Stimulated activated memory B cell treated with anti-CD40 and anti-IgM and Interleukin-4, amounts not matched to agents 10 μg/mL and 1 μg/mL and 100 μg/mL, for 72 hours (primary cell): ENCODE measurements at regions not wholly inside any gene's neighbourhood (a gene's known extent, or its start where the extent isn't known, plus 50 kb on each side); places are given as distances from the start of the nearest gene placed in this dataset.

Experiments used
- ATAC-seq: fragments of 150-1000 bp; cut with Tn5 transposase; 2 replicates; pipeline ENCODE4 v1.10.0; 2021
- H3K27ac Mint-ChIP-seq: one replicate; pipeline ENCODE4 v1.8.0; 2022; ENCODE audit warnings: mild to moderate bottlenecking, mixed read lengths
- H3K27me3 Mint-ChIP-seq: one replicate; pipeline ENCODE4 v1.8.0; 2022; ENCODE audit warnings: mixed read lengths
- H3K36me3 Mint-ChIP-seq: one replicate; pipeline ENCODE4 v1.8.0; 2022; ENCODE audit warnings: mixed read lengths
- H3K4me1 Mint-ChIP-seq: one replicate; pipeline ENCODE4 v1.8.0; 2022; ENCODE audit warnings: mixed read lengths
- H3K4me3 Mint-ChIP-seq: one replicate; pipeline ENCODE4 v1.8.0; 2022; ENCODE audit warnings: mild to moderate bottlenecking, moderate library complexity, mixed read lengths
- H3K9me3 Mint-ChIP-seq: one replicate; pipeline ENCODE4 v1.8.0; 2022; ENCODE audit warnings: mixed read lengths

DNA sequence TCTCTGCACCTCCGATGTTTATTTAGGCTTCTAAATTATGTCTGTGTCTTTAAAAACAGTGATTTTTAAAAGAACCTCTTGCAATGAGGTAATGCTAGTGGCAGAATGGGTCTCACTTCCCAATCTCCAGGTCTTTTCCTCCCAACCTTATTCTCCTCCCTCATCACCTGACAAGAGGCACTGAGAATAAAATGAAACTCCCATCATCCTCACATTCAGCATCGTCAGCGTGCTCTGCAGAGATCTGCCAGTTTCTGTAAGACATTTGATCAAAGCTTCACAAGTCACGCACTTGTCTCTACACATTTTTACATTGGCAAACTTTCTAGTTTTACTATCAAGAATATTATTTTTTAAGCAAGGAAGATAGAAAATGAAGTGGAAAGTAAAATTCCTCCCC, 420.5 kb downstream of the GABRB3 start:
- no peak for ATAC-seq
- Mint-ChIP-seq H3K9me3 (peaks cover 4% of the 10 kb centered on the region), H3K27me3 (no peaks in the 10 kb centered on the region), H3K4me1 (no peaks in the 10 kb centered on the region), H3K4me3 (no peak overlapping the region), H3K27ac (no peak overlapping the region), H3K36me3 (no peaks in the 10 kb centered on the region)

DNA sequence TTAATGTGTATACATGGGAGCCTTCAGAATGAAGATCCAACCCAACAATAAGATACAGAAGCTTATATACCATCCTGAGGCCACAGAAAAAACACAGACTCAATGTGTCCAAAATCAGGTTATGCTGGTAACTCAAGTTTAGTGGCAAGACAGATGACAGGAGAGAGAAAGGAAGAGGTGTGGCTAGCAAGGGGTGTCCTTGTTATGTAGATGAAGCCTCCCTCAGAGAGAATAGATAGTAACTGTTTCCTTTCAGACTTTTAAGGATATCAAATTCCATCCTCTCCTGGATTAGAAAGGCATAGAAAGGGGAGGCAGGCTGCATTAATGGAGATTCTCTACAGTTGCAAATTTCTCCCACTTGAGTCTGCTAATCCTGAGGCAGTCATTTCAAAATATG, 447.4 kb downstream of the GABRB3 start:
- ATAC-seq: no peak
- Mint-ChIP-seq H3K4me1 (no peaks in the 10 kb centered on the region), H3K27me3 (no peaks in the 10 kb centered on the region), H3K9me3 (peaks cover 8% of the 10 kb centered on the region), H3K36me3 (no peaks in the 10 kb centered on the region), H3K4me3 (no peak overlapping the region), H3K27ac (no peak overlapping the region)

DNA sequence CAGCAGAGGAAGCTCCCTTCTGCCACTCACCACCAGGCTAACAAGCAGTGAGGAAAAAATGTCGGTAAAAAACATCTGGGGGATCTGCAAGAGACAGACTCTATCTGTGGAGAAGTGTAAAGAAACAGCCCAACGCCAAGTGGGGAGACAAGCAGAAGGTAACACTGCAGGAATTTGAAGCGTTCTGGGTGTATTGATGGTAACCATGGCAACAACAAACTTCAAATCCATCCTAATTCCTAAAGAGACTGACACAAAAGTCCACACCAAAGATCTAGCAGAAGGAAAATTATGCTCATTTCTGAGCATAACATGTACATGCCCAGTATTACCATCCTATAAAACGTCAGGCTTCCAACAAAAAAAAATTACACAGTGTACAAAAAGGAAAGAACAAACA, 449.3 kb downstream of the GABRB3 start:
- peaks cover 11% of the 10 kb centered on the region for H3K9me3 Mint-ChIP-seq
- ATAC-seq: no peak

DNA sequence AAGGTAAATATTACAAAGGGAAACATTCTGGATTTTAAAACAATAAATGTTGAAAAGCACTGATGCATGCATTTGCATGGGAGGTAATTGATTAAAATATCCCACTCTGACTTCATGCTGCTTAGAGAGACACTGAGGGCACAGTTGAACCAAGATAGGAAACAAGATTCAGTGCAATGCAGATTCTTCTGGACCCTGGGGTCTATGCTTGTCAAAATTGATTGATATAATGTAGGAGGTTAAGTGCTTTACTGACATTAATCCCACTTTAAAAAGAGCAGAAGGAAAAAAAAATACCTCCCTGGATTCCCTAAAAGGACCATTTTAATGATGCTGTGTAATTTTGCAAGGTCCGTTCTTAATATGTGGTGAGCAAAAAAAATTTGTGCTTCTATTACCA, 454.2 kb downstream of the GABRB3 start:
- Mint-ChIP-seq H3K9me3 (peaks cover 7% of the 10 kb centered on the region), H3K27me3 (no peaks in the 10 kb centered on the region), H3K4me3 (no peak overlapping the region), H3K27ac (no peak overlapping the region), H3K36me3 (no peaks in the 10 kb centered on the region), H3K4me1 (no peaks in the 10 kb centered on the region)
- ATAC-seq: no peak

More for the DNA sequence above, 449.3 kb downstream of the GABRB3 start:
- H3K4me1 Mint-ChIP-seq: no peaks in the 10 kb centered on the region
- no peak overlapping the region for H3K27ac Mint-ChIP-seq
- H3K27me3 Mint-ChIP-seq: no peaks in the 10 kb centered on the region
- no peaks in the 10 kb centered on the region for H3K36me3 Mint-ChIP-seq
- H3K4me3 Mint-ChIP-seq: no peak overlapping the region

DNA sequence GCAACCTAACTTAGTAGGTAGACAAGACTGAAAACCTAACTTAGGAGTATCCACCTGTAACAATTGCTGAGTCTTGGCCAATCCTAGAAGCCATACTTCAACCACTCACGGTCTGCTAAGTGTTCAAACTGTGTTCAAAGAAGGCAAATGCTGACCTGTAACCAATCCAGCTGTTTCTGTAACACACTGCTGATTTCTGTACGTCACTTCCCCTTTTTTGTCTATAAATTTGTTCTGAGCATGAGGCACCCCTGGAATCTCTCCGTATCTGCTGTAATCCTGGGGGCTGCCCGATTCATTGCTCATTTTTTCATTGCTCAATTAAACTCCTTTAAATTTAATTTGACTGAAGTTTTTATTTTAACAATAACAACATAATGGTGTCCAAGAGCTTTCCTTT, 451.4 kb upstream of the ATP10A start:
- ATAC-seq: no peak
- Mint-ChIP-seq H3K36me3 (no peaks in the 10 kb centered on the region), H3K4me3 (no peak overlapping the region)

GRCh38 chr15:26311710-26312236, 448.6 kb upstream of the ATP10A start:
- no peak for ATAC-seq
- no peak overlapping the region for H3K4me3 Mint-ChIP-seq
- H3K9me3 Mint-ChIP-seq: peaks cover 16% of the 10 kb centered on the region

More for the DNA sequence above, 451.4 kb upstream of the ATP10A start:
- no peaks in the 10 kb centered on the region for H3K27me3 Mint-ChIP-seq
- H3K27ac Mint-ChIP-seq: no peak overlapping the region
- H3K4me1 Mint-ChIP-seq: no peaks in the 10 kb centered on the region
- H3K9me3 Mint-ChIP-seq: peaks cover 11% of the 10 kb centered on the region

GRCh38 chr15:26298659-26299170, 435.6 kb upstream of the ATP10A start:
- no peak overlapping the region for H3K4me3 Mint-ChIP-seq
- no peaks in the 10 kb centered on the region for H3K36me3 Mint-ChIP-seq
- no peaks in the 10 kb centered on the region for H3K9me3 Mint-ChIP-seq
- H3K27ac Mint-ChIP-seq: no peak overlapping the region
- no peak for ATAC-seq
- no peaks in the 10 kb centered on the region for H3K27me3 Mint-ChIP-seq
- H3K4me1 Mint-ChIP-seq: no peaks in the 10 kb centered on the region

More at GRCh38 chr15:26311710-26312236, 448.6 kb upstream of the ATP10A start:
- no peaks in the 10 kb centered on the region for H3K36me3 Mint-ChIP-seq
- no peak overlapping the region for H3K27ac Mint-ChIP-seq
- H3K4me1 Mint-ChIP-seq: no peaks in the 10 kb centered on the region
- no peaks in the 10 kb centered on the region for H3K27me3 Mint-ChIP-seq

- no peaks in the 10 kb centered on the region for H3K36me3 Mint-ChIP-seq
- no peaks in the 10 kb centered on the region for H3K4me1 Mint-ChIP-seq
- no peaks in the 10 kb centered on the region for H3K27me3 Mint-ChIP-seq
- H3K4me3 Mint-ChIP-seq: no peak overlapping the region
- no peak overlapping the region for H3K27ac Mint-ChIP-seq
- no peak for ATAC-seq
- H3K9me3 Mint-ChIP-seq: peaks cover 2% of the 10 kb centered on the region
These were observed 435.0 kb upstream of the ATP10A start for GRCh38 chr15:26298010-26298658.

GRCh38 chr15:26295336-26296085, 432.4 kb upstream of the ATP10A start:
- H3K36me3 Mint-ChIP-seq: no peaks in the 10 kb centered on the region
- H3K9me3 Mint-ChIP-seq: peaks cover 8% of the 10 kb centered on the region
- H3K27me3 Mint-ChIP-seq: no peaks in the 10 kb centered on the region
- H3K4me1 Mint-ChIP-seq: no peaks in the 10 kb centered on the region
- no peak overlapping the region for H3K4me3 Mint-ChIP-seq
- H3K27ac Mint-ChIP-seq: no peak overlapping the region
- no peak for ATAC-seq

DNA sequence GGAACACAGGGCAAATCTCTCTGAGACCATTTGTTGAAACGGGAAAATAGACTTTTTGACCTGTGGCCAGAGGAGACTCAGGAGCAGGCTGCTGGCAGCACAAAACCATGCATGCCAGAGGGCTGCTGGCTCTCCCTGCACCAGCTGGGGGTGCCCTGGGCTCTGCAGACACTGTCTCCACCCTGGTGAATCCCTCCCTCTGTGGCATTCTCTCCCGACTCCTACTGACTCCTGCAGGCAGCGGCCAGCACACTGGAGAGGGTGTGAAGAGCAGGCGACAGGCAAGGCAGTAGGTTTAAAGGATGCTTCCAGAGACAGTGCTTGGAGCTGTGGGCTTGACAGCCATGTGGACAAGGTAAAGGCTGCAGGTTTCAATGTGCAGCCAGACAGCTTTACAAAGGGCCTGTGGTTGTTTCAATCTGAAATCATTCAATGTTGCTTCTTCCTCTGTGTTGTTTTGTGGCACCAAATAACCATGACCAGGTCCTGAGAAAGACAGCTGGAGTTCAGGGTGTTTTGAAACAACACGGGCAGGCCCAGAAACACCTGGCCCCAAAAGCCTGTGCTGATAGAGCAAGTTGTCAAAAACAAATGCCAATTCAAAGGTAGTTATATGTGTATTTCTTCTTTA, 431.0 kb upstream of the ATP10A start:
- ATAC-seq: peak; percentile 45
- no peak overlapping the region for H3K27ac Mint-ChIP-seq
- H3K36me3 Mint-ChIP-seq: no peaks in the 10 kb centered on the region
- no peak overlapping the region for H3K4me3 Mint-ChIP-seq
- H3K27me3 Mint-ChIP-seq: no peaks in the 10 kb centered on the region
- H3K9me3 Mint-ChIP-seq: peaks cover 10% of the 10 kb centered on the region
- H3K4me1 Mint-ChIP-seq: no peaks in the 10 kb centered on the region

DNA sequence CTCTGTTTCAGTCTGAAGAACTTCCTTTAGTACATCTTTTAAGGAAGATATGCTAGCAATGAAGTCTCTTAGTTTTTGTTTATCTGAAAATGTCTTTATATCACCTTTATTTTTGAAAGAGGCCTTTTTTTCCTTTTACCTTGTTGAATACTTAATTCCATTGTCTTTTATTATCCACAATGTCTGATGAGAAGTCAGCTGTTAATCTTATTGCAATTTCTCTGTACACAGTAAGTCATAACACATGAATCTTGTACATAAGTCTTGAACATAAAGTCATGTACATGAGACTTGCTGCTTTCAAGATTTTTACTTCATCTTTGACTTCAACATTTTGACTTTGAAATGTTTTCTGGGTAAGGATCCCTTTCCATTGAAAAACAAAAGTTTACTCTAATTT, 424.3 kb upstream of the ATP10A start:
- Mint-ChIP-seq H3K9me3 (peaks cover 19% of the 10 kb centered on the region), H3K36me3 (no peaks in the 10 kb centered on the region), H3K27me3 (no peaks in the 10 kb centered on the region), H3K27ac (no peak overlapping the region), H3K4me3 (no peak overlapping the region), H3K4me1 (no peaks in the 10 kb centered on the region)
- ATAC-seq: no peak

- Mint-ChIP-seq H3K36me3 (no peaks in the 10 kb centered on the region), H3K27me3 (no peaks in the 10 kb centered on the region), H3K27ac (no peak overlapping the region), H3K4me1 (no peaks in the 10 kb centered on the region), H3K9me3 (peaks cover 3% of the 10 kb centered on the region), H3K4me3 (no peak overlapping the region)
- ATAC-seq: no peak
These were observed 417.2 kb upstream of the ATP10A start for GRCh38 chr15:26280281-26280680.

- Mint-ChIP-seq H3K36me3 (no peaks in the 10 kb centered on the region), H3K9me3 (no peaks in the 10 kb centered on the region), H3K27ac (no peak overlapping the region), H3K27me3 (peaks cover 13% of the 10 kb centered on the region), H3K4me3 (no peak overlapping the region), H3K4me1 (no peaks in the 10 kb centered on the region)
- ATAC-seq: no peak
These were observed 398.8 kb upstream of the ATP10A start for GRCh38 chr15:26261966-26262365.

DNA sequence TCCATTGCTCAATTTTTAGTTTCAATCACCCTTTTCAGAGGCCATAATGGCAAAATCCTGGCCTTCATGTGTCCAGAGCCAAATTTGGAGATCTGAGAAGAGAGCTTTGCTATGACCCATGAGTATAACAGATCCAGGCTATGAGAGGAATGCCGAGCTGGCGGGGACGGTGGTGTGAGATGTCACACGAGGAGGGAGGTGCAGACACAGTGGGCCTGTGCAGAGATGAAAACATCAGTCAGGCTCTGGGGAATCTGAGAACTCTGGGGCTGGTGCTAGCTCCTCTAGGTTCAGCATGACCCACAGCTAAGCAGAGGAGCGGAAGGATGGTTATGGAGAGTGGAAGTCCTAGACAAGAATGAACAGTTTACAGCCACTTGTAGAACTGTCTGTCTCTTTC, 398.3 kb upstream of the ATP10A start:
- Mint-ChIP-seq H3K27ac (no peak overlapping the region), H3K4me3 (no peak overlapping the region), H3K4me1 (no peaks in the 10 kb centered on the region), H3K36me3 (no peaks in the 10 kb centered on the region), H3K27me3 (peaks cover 13% of the 10 kb centered on the region), H3K9me3 (no peaks in the 10 kb centered on the region)
- no peak for ATAC-seq

DNA sequence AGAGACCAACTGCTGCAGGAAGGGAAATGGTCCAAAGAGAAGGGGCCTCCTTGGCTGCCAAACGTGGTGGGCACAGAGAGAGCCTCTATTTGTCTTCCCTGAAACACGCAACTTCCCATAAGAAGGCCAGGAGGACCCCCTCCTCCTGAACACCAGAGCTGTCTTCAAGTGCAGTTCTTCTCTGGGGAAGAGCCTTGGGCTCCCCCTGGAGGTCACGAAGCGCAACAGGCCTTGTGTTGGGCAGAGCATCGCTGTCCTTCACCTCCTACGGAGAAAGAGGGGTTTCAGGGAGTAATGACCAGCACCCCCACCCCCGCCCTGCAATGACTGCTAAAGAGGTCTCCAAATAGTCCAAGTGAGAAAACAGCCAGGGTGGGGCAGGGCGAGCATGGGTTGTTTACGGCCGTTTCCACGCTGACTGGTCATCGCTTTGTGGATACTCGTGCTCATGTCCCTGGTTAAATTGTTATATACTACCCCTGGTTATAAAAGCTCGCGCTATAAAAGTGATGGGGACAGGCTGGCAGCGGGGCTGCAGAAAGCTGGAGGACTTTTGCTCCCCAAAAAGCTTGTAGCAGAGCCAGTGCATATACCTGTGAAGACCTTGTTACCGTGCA, 397.5 kb upstream of the ATP10A start:
- Mint-ChIP-seq H3K4me1 (no peaks in the 10 kb centered on the region), H3K27ac (no peak overlapping the region), H3K27me3 (peaks cover 13% of the 10 kb centered on the region), H3K4me3 (no peak overlapping the region), H3K9me3 (no peaks in the 10 kb centered on the region), H3K36me3 (no peaks in the 10 kb centered on the region)
- no peak for ATAC-seq
